ENCODE measurements at regions not wholly inside any gene's neighbourhood (a gene's known extent, or its start where the extent isn't known, plus 50 kb on each side); places are given as distances from the start of the nearest gene placed in this dataset.

GRCh38 chr9:73880101-73880500 is 617.0 kb upstream of the RORB start:
- TF ChIP-seq, protein P1, sequence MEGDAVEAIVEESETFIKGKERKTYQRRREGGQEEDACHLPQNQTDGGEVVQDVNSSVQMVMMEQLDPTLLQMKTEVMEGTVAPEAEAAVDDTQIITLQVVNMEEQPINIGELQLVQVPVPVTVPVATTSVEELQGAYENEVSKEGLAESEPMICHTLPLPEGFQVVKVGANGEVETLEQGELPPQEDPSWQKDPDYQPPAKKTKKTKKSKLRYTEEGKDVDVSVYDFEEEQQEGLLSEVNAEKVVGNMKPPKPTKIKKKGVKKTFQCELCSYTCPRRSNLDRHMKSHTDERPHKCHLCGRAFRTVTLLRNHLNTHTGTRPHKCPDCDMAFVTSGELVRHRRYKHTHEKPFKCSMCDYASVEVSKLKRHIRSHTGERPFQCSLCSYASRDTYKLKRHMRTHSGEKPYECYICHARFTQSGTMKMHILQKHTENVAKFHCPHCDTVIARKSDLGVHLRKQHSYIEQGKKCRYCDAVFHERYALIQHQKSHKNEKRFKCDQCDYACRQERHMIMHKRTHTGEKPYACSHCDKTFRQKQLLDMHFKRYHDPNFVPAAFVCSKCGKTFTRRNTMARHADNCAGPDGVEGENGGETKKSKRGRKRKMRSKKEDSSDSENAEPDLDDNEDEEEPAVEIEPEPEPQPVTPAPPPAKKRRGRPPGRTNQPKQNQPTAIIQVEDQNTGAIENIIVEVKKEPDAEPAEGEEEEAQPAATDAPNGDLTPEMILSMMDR (IDR thresholded peaks at IDR 0.05; ENCODE audit: insufficient read depth, low read length, poor library complexity, severe bottlenecking), result no peak
- TF ChIP-seq EZH2phosphoT487 (conservative IDR thresholded peaks at IDR 0.05; ENCODE audit: low read length), result no peak

Data from SU-DHL-6 (cell line).